GM18508 (cell line): ENCODE measurements at regions not wholly inside any gene's neighbourhood (a gene's known extent, or its start where the extent isn't known, plus 50 kb on each side); places are given as distances from the start of the nearest gene placed in this dataset.

Experiments used
- ATAC-seq: cut with Tn5 transposase; IDR thresholded peaks from one replicate; pipeline ENCODE4 v1.9.1; 2021; ENCODE audit warnings: moderate number of reproducible peaks; ENCODE audit not compliant: insufficient read depth, unreplicated experiment

DNA sequence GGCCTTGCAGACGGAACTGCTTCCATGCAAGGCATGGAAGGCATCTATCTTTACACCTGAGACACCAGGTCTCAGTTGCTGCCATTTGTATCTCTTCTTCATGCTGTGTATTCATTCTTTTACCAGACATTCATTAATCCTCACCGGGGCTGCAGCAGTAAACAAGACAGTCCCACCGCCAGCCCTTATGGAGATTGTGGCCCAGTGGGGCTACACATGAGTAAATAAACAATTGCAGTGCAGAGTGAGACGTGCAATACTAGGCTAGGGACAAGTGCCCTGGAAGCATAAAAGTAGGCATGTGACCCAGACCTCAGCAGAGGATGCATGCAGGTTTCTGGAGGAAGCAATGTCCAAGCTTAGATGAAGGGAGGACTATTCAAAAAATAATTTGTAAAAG, 497.6 kb upstream of the KLHL29 start:
- no peak for ATAC-seq

DNA sequence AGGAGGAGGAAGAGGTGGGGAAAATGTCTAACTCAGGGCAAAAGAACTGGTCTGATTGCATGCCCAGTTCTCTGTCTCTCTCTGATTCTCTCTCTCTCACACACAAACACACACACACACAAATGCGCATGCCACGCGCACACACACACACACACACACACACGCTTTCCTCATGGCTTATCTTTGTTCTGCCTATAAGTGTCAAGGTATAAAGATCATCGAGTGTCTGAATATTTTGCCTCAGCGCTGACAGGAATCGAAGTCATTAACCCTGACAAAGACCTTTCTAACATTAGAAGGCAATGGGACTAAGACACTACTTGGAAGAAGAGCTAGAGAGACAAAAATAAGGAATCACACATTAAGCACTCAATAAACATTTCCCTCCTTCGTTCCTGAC, 497.1 kb upstream of the KLHL29 start:
- ATAC-seq, result no peak

DNA sequence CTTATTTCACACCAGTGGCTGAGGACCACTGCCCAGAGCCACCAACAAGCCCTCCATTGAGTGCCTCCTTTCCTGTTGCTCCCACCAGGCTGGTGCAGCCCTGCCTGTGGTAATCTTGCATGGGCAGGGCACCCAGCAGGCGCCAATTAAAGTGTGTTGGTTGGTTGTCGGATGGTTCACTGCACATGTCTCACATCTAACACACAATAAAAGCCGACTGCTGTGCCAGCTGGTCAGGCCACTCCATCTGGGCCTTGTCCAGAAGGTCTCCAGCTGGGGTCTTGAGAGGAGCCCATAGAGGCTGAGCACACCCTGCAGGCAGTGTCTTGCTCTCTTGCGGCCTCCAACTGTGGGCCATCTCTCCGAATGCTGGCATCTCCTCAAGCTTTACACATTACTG, 494.8 kb upstream of the KLHL29 start:
- no peak for ATAC-seq

DNA sequence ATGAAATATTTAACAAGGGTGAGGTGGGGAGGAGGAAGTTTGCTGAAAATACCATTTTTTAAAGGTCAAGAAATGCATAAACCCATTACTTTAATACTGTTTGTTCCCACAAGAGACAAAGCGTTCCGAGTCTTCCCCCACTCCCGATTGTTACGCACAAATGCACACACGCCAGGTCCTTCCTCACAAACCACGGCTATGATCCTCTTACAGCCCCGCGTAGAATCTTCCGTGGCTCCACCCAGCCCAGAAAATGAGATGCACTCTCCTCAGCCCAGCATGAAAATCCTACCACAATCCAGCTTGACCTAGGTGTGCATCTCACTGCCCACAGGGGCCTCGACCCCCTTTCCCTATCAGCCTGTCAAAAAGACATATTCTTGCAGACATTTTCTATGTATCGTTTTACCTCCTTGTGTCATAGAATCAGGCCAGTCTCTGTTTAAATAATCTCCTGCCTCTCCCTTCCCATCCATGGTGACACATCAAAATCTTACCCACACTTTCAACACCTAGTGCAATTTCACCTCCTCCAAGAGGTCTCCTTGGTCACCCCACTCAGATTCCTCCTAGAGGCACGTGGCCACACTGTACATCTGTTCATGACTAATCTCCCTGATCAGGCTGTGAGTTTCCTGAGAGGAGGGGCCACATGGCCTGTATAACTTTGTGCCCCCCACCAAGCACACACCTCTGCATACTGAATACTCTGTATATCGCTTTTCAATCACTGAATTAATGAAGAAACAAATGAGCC, 491.0 kb upstream of the KLHL29 start:
- no peak for ATAC-seq

DNA sequence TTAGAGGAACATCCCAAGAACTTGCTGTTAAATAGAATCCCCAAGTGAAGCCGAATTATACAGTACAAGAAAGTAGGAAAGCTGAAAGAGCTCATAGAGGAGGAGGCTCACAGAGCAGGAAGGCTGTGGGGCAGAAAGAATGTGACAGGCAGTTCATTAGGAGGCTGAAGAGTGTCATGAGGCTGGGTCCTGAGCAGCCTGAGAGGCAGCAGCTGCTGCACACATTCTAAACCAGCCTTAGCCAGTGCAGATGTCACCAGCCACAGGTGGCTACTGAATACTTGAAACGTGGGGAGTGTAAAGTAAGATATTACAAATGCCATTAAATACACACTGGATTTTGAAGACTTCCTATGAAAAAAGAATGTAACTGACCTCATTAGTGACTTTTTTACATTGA, 490.2 kb upstream of the KLHL29 start:
- ATAC-seq, result no peak

DNA sequence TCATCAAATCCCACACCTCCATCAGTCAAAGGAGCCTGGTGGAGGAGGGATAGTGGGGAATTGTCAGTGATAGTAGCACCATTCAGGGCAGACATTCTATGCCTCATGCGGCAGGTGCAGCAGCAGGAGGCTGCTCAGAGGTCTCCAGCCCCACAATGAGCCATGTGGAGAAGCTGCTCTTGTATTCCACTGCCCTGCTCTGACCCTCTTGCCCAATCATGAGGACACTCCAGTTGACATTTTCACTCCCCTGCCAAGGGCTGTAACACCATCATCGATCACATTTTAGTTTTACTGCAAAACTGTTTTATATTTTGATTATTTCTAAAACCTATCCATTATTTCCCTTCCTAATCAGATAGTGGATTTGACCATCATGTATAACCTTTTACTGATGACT, 487.6 kb upstream of the KLHL29 start:
- ATAC-seq, result no peak

DNA sequence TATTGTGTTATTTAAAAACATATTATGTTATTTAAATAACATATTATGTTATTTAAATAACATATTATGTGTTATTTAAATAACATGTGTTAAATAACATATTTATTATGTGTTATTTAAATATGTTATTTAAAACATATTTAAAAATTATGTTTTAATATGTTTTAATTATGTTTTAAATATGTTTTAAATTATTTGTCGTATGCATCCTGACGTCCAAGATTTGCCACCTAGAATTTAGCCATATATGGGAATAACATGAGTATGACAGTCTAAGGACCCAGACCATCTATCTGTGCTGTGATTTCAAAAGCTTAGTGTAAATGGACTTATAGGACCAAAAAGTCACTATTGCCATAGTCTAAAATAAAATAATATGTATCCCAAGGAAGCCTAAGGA, 484.3 kb upstream of the KLHL29 start:
- no peak for ATAC-seq

DNA sequence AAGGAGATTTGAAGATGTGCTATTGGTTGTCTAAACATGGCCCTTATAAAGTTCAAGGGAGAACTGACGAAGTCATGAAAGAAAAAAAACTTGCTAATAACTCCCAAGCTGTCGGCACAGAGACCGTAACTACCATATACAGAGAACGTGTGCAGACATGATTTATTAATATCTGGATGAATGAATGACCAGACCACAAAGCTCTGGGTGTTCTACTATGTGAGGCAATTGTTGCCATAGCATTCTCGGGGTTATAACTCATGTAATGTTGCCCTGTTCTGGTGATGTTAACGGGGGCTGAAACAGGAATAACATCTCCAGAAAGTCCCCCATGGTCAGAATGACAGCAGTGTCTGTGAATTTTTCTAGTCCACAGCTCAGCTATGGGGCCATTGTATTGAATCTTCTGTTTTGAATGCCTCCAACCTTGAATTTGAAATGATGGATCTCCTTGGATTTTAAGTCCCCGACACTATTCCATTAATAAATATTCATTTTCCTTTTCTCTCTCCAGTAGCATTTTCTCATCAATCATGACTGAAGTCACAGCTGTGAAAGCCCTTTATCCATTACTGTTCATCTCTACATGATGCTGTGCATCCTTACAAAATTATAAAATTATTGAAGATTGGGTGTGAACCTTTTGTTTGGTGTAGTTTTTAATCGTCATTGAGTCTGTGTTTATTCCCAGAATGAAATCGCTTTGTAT, 483.4 kb upstream of the KLHL29 start:
- no peak for ATAC-seq

DNA sequence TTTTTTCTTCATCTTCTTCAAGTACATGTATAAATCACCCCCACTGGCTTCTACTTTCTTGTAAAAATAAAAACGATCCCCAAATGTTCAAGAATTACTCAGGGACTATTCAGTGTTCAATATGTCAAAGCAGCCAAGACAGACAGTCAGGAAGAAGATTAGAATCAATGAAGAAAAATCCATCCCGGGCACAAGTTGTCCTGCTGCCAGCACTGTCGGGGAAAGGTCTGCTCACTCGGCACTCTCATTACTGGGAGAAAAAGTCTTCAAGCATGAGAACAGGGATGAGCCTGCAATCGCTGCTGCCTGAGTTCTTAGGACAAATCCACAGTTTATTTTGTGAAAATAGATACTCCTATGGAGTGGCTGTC, 482.8 kb upstream of the KLHL29 start:
- ATAC-seq, result no peak

DNA sequence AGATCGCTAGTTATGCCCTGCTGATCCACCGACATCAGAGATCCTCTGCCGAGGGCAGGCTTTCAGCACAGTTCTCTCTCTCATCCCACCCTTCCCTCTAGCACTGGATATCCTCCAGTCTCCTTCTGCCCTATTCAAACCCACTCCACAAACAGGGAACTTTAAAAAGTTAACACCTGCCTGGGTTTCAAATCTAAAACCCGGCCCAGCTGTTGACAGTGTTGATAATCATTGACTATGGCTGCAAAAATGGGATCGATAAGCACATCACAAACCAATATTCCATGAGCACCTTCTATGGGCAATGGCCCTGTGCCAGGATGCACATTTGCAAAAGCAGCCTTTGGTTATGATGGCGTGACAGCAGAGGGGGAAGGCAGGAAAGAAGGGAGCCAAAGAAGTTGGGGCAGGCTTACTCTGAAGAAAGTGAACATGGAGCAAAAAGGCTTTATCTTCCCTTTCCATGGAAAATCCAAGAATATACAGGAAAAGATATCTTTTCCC, 482.3 kb upstream of the KLHL29 start:
- no peak for ATAC-seq

DNA sequence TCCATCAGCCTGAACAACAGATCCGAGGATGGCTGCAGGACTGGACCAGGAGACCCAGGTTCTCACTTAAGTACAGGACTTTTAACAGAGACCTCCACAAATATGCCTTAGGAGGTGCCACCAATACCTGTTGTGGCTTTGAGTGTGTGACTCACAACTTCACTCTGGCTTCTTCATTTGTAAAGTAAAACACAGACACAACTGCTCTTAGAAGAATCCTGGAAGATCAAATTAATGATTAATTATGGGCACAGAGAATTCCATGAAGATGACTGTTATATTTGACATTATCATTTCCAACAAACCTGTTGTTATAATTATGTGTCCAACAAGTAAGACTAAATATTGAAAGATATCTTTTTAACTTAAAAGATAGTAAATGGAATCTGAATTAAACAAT, 481.4 kb upstream of the KLHL29 start:
- ATAC-seq, result no peak

DNA sequence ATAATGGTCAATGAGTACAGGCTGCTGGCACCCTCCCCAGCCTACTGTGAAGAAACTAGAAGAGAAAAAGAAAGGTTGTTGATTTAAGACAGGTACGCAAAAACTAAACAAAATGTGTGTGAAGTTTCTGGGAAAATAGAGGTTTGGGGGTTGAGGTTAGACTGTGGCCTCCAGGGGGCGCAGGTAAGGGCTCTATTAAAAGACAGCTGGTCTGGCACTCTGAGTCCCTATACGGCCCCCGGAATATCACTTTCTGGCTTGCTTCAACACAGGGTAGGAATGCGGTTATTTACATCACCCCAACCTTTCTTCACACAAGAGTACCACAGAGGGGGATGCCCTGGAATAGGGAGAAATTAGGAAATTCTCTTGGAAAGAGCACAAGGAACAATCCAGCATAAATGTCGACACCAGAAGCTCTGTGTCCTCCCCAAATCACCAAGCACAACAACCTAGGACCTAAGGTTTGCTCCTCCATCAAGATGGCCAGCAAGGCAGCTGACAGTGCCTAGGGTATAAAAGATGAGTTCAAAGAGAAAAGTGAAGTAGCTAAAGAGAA, 480.8 kb upstream of the KLHL29 start:
- ATAC-seq, result no peak

DNA sequence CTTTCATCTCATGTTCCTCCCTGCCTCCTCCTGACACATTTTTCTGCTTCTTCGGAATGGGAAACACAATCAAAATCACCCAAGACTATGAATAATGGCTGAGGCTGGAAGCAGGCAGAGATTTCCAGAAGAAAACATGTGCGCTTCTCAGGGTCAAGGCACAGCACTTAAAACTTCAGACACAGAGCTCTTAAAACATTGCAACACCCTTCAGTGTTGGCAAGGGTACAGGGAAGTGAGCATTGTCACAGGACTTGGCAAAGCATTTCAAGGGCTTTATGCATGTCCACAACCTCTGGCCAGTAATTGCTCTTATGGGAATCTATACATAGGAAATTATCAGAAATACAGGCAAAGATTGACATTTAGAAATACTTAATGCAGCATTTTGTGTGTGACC, 477.6 kb upstream of the KLHL29 start:
- ATAC-seq, result no peak

DNA sequence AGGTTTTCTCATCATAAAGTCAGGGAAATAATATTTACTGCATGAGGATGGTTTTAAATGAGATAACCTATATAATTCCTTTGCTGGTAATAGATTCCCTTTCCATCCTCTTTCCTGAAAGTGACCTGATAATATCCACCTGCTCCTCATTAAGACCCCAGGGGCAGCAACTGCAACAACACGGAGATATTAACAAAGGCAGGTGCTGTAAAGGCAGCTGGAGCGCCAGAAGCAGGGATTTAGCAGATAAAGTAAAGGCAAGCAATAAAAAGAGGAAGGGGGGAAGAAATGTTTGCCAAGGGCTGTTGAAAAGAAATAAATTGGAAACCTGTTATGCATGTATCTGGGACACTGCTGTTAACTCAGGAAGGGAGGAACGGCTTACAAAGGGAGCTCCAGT, 472.6 kb upstream of the KLHL29 start:
- ATAC-seq, result no peak

DNA sequence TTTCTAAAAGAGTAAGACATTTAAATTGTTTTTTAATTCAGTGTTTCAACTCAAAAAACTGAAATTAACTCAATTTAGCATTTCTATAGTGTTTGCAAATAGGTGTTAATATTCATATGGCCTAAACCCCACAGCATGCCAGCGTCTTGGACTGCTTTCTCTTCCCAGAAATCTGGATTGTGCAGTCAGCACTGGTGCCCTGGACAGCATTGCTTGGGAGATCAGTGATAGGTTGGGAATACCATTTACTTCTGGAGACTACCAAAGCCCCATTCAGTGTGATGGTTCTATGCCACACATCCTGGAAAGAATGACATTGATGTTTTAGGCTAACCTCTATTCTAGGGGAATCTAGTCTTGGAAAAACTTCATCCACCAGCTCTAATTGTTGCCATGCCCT, 455.0 kb upstream of the KLHL29 start:
- ATAC-seq, result no peak

DNA sequence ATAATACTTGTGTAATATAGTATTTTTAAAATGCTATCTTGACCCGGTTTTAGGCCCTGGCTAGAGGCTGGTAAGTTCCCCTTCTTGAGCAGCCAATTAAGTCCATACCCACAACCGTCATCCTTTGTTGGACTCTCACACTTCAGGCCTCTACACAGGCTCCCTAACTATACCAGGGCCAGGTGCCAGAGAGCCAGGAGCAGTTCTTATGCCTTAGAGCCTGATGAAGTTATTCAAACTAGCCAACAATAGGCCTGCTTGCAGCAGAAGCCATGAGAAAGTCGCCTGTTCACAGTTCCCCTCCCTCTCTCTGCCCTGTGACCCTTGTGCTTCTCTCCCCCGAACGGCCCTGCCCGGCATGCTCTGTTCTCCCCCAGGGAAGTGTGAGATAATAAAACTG, 454.2 kb upstream of the KLHL29 start:
- ATAC-seq, result no peak

DNA sequence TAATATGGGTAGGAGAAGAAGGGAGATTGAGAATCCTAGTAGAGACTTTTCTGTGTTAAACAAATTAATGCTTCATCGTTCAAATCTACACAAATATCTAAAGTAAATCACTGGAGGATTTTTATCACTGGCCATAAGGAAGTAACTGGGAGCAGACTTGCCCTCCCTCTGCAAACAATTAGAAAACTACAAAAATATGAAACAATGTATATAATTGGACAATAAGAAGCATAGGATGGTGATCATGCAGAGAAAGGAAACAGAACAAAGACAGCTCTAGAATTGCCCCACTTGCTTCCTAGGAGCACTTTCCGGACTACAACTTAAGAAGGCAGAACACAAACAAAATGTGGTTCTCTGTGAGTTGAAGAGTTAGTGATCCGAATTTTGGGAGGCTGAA, 452.7 kb upstream of the KLHL29 start:
- no peak for ATAC-seq

DNA sequence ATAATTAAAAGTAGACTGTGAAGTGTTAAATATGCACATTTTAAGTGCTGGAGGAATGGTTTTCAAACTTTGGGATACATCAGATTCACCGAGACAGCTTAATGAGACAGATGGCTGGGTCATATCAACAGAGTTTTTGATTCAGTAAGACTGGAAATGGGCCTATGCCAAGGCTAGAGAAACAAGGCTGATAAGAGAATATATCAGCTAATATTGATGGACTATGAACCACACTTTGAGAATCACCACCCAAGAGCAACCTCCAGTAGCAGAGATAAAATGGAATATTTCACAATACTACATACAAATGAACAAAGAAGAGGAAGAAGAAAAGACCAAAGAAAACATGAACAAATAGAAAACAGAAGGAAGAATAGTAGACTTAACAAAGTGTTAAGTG, 450.2 kb upstream of the KLHL29 start:
- ATAC-seq, result no peak

DNA sequence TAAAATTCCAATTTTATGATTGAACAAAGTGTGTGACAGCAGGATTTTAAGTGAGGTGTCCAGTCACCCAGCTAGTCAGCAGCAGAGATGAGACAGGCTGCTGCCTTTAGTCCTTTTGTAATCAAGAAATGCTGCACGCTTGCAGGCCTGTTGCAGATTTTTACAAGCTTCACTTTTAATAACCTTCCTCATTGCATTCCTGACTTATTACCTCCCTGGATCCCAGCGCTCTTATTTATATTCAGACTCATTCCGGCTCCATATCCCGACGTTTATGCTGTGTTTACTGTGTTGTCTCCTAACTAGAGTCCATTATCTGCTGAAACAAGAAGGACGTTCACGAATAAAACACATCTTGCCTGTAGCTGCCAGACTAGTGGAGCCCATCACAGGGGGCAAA, 442.5 kb upstream of the KLHL29 start:
- ATAC-seq, result no peak

DNA sequence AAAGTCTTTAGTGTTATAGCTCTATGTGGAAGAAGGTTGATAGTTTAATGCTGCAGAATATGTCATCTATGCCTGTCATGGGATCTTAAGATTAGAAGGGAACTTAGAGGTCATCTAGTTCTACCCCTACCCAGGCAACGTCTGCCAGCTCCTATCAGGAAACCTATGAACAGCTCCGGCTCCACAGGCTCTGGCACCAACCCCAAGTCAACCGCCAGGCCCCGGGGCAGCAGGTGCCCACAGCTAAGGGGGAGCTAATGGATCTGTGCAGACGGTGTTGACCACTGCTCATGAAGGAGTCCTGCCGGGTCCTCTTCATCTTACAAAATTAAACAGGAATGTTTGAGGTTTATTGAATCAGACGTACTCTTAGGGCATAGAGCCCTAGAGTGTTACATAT, 440.8 kb upstream of the KLHL29 start:
- no peak for ATAC-seq

DNA sequence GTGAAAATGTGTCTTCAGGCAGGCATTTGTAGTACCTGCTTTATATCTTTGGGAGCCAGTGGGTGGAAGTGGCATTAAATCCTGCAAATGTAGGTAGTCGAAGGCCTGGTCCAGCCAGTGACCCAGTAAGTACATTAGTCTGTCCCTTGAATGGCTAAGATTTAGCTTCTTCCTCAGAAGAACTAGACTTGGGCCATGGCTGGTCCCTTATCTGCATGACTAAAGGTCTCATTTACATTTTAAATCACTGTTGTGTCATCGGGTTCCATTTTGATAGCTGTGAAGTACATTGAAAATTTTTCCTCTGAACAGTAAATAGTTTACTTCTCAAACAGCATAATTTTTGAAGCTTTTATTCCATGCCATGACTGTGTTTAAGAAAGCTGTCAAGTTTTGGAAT, 438.4 kb upstream of the KLHL29 start:
- ATAC-seq, result no peak

DNA sequence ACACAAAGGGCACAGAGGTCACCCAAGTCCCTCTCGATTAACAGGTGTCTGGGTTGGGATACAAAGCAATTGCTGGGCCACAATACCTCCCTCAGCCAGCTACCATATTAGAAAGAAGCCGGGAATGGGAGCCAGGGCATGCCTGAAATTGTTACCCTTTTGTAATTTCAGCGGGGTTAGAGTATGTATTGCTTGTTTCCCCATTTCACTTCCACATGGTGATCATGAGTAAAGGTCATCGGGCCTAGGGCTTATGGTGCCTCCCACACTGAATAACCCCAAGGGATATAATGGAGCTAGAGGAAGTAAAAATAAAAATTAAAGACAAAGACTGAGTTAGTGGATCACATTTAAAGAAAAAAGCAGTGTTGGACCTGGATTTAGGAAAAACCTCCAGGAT, 437.2 kb upstream of the KLHL29 start:
- no peak for ATAC-seq
